Testis (tissue), 2 donors: ENCODE measurements at regions not wholly inside any gene's neighbourhood (a gene's known extent, or its start where the extent isn't known, plus 50 kb on each side); places are given as distances from the start of the nearest gene placed in this dataset.

Source experiments
- CTCF ChIP-seq, 3 experiments: fragments of 450-650 bp in 2 of 3; fragments of 200-600 bp in 1 of 3; sonication (generic) in 1 of 3; IDR thresholded peaks; one replicate each; pipeline ENCODE4 v1.5.1; 2016 to 2019; ENCODE audit warnings: antibody characterized with exemption in 3 of 3, mild to moderate bottlenecking in 2 of 3, moderate library complexity in 1 of 3
- POLR2A ChIP-seq: fragments of 450-650 bp; IDR thresholded peaks from one replicate; pipeline ENCODE4 v1.6.1; 2017; ENCODE audit warnings: antibody characterized with exemption, mild to moderate bottlenecking, moderate library complexity

DNA sequence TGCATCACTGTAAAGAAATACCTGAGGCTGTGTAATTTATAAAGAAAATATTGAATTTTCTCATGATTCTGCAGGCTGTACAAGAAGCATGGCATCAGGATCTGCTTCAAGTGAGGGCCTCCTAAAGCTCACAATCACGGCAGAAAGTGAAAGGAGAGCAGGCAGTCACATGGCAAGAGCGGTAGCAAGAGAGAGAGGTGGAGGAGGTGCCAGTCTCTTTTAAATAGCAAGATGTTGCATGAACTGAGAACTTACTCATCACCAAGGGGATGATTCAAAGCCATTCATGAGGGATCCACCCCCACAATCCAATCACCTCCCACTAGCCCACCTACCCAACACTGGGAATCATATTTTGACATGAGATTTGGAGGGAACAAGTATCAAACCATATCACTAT lies 184.5 kb upstream of the PAPPA start:
- TF ChIP-seq POLR2A = no peak
- no peak for TF ChIP-seq CTCF (IDR thresholded peaks at IDR 0.05)
